Activated T-cell treated with anti-CD3 and anti-CD28 coated beads for 48 hours (primary cell): ENCODE measurements at regions not wholly inside any gene's neighbourhood (a gene's known extent, or its start where the extent isn't known, plus 50 kb on each side); places are given as distances from the start of the nearest gene placed in this dataset.

Experiments used
- DNase-seq: peaks from one replicate; pipeline ENCODE4 v3.0.0-alpha.2; 2020; ENCODE audit warnings: low read depth

DNA sequence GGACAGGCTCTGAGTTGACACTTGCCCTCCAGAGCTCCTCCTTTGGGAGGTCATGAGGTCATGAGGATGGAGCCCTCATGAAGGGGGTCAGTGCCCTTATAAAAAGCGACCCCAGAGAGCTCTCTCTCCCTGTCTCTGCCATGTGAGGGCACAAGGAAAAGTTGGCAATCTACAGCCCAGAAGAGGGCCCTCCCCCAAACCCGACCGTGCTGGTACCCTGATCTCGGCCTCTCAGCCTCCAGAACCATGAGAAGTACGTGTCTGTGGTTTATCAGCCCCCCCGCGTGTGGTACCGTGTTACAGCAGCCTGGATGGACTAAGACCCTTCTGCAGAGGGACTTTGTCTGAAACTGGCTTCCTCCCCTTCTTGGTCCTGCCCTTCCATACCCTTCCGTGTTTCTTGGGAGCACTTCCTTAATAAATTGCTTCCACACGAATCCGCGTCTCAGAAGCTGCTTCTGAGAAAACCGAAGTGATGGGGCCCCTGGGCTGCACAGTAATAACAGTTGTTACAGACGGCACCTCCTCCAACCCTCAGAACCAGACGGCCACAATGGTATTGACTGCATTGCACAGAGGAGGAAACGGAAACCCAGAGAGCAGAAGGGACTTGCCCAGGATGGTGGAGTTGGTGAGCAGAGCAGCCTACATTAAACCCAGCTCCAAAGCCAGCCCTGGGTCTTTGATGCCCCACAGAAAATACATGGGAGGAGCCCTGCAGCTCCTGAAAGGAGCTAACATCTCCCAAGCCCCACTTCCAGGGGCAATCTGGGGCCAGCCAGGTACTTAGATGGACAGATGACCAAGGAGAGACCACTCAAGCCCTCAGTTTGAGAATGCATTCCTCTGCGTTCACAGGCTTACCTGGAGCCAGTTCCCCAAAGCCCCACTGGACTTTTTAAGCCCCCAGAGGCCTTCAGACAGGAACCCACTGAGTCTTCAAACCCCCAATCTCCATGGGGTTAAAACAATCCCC lies 242.7 kb downstream of the BCOR start:
- peak; percentile 54 for DNase-seq

DNA sequence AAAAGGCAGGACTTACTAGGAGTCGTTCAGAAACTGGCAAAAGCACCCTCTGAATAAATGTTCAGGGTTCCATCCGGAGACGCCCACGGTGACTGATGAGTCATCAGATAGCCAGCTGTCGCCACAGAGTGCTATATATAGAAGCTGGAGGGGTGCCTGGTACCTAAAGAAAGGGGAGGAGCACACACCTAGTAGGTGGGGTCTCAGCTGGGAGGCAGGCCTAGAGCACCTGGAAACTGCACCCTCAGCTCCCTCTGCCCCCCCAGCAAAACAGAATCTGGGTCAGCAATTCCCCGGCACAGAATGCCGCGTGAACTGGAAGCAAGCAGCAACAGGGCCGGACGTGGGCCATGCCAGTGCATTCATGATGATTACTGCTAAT lies 242.0 kb downstream of the BCOR start:
- DNase-seq = peak; percentile 69

DNA sequence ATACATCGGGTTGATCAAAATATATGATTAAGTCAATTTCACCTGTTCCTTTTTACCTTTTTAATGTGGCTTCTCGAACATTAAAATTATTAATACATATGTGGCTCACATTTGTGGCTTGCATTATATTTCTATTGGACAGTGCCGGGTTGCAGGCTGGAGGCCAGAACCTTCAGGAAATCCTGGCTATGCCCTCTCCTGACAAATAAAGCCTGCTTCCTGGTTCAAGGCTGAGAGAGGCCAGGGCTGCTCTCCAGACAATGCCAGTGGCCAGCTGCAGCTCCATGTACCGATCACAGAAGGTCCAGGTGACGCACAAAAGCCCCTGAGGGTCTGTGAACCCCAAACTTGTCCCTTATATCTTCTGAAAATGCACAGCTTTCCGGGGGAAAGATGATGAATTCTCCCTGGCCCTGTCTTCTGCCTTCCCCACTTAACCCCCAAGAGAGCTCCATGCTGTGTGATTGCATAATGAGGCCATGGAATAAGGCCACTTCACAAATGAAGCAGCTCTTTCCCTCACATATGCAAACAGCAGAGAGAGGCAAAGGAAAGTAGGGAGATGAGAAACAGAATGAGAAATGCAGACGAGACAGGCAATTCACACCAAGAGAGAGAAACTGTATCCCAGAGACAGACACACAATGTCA lies 241.2 kb downstream of the BCOR start:
- DNase-seq = no peak

DNA sequence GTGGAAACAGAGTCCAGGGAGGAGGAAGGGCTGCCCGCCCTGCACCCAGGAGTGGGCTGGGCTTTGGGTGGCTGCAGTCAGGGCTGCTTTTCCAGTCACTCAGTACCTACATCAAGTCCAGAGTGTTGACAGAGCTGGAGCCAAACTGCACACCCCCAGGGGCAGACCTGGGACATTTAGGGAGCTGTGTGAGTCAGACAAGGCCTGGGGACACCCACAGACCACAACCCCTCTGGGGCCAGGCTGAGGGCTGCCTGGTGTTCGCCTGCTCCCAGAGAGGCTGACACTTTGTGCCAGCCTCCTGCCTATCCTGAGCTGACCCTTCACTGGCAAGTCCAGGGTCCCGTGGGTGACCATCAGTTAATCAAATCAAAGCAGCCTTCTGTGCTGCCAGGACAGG lies 240.0 kb downstream of the BCOR start:
- peak; percentile 43 for DNase-seq

DNA sequence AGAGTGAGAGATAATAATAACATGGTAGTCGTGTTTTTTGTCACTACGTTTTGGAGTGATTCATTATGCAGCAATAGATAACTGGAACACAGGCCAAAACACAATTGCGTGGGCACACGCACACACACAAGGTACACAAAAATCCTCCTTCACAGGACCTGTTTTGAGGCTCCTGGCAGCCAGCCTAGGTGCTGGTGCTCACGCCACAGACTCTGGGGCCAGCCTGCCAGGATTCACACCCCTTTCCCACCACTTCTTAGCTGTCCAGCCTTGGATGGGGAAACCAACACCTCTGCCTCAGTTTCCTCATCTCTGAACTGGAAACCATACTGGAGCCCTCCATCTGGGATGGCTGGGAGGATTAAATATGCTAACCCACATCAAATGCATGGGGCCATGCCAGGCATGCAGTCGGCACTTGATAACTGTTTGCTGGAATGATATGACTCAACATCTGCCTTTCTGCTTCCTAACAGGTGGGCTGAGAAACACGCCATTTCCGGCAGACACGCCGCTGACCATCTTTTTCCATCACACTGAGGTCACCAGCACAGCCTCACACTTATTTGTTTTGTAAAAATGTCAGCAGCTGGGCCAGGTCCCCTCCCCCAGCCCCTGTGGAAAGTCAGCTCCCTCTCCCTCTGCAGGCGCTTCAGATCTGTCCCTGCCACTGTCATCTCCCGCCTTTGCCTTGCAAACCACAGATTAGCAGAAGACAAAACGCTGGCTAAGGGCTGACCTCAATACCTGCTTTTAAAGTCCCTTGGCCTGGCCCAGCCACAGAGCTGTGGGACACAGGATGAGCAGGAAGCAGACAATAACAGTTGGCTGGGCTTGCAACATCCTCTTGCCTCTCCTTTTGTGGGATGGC lies 237.5 kb downstream of the BCOR start:
- peak; percentile 77 for DNase-seq

DNA sequence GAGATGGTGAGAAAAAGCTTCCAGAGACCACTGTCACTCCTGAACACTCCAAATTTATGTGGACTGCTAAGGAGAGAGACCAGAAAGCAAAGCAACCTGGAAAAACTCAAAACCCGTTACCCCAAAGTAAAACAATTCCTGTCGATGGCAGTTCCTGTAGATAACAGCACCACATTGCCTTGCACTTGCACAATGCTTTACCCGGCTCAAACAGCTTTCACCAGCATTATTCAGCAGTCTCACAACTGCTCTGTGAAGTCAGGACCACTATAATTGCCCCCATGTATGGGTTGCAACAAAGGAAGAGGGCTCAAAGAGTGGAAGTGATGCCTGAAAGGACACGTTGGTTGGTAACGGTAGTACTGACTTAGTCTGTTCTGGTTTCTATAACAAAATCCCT lies 234.8 kb downstream of the BCOR start:
- no peak for DNase-seq

DNA sequence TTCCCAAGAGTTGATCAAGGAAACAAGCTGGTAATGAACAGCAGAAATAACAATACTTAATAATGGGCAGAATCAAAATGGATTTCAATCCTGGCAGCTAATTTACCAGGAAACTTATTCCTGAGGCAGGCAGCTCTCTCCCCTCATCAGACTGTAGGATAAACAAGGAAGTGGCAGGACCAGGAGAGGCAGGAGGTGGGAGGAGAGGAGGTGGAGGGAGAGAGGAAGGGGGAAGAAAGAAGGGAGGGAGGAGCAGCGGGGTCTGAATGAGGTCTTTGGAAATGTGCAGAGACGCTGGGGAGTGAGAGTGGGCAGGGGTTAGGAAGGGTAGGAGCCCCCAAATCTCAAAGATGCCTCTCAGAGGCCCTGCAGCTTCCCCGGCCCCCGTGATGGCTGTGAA lies 231.5 kb downstream of the BCOR start:
- no peak for DNase-seq

DNA sequence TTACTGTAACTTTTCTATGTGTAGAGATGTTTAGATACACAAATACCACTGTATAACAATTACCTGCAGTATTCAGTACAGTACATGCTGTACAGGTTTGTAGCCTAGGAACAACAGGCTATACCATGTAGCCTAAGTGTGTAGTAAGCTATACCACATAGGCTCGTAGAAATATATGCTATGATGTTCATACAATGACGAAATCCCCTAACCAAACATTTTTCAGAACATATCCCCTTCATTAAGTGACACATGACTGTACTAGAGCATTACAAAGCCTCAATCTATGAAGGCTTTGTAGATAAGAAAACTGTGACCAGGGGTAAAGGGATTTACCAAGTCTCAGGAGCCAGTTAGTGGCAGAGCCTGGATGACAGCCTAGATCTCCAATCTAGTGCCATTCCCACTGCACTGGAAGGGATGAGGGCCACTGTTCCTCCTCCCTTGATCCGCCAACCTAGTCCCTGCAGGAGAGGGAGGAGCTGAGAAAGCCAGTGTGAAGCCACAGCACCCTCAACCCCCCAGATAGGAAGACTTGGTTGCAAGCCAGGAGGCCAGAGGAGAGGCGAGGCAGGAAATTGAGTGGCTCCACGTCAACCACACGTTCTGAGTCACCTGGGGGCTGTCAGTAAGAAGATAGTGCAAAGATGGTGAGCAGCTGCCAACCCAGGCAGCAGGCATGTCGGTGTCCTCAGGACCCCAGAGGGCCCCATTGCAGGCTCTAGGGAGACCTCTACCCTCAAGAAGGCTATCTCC lies 227.7 kb downstream of the BCOR start:
- DNase-seq = peak; percentile 63

DNA sequence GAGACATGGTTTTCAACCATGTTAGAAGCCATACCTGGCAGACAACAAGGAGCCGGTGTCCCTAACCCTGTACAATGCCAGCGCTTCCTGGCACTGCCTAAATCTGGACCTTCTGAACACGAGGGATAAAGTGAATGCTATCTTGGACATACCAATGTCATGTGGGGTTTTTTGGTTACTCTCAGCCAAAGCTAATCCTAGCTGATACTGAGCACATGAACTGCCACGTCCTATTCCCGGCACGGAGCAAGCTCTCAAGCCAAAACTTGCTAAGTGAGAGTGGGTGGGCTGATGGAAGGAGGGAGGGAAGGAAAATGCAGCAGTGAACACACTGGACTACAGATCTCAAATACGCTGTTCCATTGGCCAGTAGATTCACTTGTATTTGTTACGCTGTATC lies 226.1 kb downstream of the BCOR start:
- DNase-seq = no peak

DNA sequence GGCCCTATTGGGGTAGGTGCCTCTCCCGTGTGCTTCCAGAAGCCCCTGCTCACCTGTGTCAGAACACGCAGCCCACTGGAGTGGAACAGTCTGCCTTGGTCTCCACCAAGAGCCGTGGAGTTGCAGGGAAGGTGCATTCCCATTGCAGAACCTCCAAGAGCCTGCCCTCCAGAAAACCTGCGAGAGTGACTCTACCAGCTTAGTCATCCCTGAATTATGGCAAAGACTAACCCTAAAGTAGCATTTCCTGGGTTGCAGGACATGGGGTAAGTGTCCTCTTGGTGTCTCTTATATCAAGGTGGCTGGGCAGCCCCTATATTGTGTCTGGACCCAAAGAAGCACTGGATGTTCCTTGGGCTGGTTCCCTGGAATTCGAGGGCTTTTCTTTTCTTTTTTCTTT lies 224.6 kb downstream of the BCOR start:
- DNase-seq = no peak

DNA sequence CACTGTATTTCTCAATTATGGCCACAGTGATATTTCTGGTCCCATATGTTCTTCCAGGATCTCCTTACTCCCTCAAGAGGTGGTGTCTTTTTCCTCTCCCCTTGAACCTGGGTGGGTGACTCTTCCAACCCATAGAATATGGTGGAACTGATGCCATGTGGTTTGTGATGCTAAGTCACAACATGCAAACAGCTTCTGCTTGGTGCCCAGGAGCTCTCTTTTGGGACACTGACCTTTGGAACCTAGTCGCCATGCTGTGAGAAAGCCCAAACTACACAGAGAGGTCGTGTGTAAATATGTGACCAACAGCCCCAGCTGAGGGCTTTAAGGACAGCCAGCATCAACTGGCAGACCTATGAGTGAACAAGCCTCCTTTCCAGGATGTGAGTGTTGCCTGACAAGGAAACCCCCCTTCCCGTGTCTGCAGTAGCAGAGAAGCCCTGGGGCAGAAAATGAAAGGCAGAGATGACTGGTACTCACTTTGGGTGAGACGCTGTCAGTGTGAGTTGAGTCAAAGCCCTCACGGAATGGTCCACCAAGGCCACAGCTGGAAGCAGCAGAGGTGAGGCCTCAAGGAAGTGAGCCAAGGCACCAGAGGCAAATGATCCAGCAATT lies 223.4 kb downstream of the BCOR start:
- DNase-seq = peak; percentile 56

DNA sequence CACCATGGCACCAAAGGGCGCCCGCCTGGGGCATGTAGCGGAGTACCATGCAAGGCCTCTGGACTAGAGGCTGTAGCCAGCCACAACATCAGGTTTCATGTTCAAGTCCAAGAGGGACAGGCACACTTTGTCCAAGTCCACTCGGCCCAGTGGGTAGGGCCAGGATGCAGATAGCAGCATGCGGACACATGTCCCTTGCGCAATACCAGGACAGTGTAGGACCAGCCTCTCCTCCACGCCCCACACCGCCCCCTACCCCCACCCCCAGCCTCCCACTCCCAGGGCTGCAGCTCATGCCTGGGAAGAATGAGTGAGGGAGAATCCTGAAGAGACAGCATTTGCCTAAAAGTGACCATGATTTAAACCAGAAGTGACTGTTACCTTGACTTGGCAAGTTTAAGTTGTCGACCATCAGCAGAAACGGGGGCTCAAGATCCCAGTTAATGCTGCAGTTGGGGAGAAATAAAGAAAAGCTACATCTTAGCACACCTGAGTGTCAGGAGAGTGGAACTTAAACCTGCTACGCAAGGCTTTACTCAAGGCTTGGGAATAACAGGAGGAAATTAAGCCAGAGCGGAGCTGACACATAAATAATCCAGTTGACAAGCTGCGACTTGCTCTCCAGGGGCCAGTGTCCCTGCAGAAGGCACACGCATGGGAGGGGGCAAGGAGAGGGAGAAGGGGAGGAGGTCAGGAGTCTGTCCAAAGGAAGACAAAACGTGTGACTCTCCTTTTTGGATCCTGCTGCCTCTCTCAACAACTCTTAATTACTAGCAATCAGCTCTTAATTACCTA lies 221.7 kb downstream of the BCOR start:
- no peak for DNase-seq

DNA sequence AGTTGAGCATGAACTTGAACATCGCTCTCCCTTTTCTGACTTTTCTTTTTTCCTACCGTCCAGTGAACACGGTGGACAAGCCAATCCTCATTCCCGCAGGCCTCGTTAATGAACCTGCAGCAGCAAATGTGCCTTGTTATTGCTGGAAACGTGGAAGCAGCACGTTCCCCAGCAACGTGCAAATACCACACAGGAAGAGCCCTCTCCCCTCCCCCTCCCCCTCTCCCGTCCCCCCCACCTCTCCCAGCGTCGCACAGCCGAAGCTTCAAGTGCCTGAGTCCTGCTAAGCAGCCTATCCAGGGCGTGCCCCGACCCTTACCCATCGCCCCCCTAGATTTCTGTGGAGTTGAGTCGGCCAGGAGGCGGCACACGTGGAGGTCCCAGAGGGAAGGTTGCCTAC lies 219.9 kb downstream of the BCOR start:
- no peak for DNase-seq

DNA sequence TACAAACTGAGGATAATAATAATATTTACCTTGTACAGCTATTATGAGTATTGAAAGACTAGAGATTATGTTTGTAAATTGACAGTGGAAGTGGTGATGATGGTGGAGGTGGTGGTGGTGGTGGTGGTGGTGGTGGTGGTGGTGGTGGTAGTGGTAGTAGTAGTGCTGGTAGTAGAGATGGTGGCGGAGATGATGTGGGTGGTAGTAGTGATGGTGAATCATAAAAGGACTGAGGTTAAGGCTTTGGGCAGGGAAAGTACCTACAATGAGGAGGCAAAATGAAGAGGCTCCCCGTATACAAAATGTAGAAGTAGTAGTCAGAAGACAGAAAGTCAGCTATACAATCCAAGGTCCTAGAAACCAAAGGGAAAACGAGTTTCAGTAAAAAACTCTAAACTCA lies 214.1 kb downstream of the BCOR start:
- DNase-seq = peak; percentile 19

DNA sequence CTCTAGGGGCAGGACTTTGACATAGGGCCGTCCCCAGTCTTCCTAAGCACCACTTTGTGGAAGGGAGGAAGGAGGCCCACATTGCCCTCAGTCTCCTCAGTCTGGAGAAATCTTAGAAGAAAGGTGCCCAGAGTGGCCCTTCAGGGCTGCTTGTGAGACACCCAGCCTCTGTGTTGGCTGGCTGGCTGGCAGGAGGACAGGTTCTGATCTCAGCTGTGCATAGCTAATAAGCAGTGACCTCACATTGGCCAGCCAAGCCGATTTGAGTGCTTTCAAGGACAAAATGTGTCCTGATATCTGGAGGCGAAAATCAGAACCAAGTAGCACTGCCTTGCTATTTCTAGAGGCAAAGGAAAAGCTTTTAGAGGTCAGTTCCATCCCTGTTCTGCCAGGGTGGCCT lies 211.5 kb downstream of the BCOR start:
- no peak for DNase-seq

DNA sequence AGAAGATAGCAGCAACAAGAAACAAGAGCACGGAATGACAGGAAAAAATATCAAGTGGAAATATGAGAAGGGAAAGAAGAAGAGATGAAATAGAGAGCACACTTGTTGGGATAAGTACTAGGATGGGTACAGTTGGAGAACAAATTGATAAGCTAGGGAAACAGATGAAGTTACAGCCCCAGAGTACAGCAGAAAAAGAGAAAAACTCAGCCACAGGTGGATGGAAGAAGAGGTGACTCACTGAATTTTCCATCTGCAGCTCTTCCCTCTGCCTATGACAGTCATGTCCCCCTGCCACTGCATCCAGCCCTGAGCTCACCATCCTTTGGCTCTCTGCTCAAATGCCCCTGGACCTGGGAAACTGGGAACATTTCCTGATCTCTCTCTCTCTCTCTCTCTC lies 209.0 kb downstream of the BCOR start:
- no peak for DNase-seq

DNA sequence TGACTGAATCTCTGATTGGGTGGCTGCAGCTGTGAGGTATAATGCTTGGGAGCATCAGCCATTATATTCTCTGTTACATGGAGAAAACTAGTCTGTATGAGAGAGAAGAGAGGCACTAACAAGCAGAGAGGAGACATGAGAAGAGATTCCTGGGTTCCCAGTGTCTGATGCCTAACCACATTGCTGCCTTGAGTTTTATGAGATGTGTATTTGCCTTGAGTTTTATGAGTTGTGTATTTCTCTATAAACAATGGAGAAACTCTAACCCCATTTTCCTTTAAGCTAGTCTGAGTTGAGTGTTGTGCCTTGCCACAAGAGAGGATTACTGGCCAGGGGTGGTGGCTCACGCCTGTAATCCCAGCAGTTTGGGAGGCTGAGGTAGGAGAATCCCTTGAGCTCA lies 208.1 kb downstream of the BCOR start:
- no peak for DNase-seq

DNA sequence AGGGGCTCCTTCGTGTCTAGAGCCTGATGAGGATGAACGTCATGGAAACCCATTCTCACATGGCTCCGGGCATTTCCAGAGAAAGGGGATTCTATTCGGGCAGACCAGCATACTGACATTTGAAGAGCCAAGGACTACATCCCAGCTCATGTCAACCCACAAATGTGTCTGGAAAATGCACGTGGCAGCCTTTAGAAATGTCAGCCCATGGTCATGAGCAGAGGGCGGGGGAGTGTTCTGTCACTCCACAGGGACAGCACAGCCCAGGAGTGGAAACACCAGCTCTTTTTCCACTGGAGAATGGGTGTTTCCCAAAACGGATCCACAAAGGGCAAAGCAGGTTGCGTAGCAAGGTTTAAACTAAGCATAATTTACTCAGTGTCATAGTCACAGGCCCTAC lies 207.0 kb downstream of the BCOR start:
- no peak for DNase-seq

DNA sequence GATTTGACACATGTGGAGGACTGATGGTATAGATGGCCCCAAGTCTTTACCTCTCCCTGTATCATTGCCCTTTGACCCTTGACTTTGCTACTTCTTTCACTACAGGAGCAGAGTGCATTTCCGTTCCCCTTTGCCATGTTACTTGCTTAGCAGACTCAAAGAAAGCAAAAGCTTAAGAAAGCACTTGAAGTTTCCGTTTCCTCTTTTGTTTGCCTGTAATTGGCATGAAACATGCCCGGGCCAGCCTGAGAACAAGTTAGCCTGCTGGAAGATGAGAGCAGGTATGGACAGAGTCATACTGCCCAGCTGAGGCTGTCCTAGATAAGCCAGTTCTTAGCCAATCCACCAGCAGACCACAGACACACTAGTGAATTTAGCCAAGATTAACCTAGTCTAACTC lies 206.0 kb downstream of the BCOR start:
- no peak for DNase-seq
